ENCODE measurements at regions not wholly inside any gene's neighbourhood (a gene's known extent, or its start where the extent isn't known, plus 50 kb on each side); places are given as distances from the start of the nearest gene placed in this dataset.

GRCh38 chr9:102795532-102795931, 199.6 kb upstream of the CYLC2 start:
- TF ChIP-seq, protein P1, sequence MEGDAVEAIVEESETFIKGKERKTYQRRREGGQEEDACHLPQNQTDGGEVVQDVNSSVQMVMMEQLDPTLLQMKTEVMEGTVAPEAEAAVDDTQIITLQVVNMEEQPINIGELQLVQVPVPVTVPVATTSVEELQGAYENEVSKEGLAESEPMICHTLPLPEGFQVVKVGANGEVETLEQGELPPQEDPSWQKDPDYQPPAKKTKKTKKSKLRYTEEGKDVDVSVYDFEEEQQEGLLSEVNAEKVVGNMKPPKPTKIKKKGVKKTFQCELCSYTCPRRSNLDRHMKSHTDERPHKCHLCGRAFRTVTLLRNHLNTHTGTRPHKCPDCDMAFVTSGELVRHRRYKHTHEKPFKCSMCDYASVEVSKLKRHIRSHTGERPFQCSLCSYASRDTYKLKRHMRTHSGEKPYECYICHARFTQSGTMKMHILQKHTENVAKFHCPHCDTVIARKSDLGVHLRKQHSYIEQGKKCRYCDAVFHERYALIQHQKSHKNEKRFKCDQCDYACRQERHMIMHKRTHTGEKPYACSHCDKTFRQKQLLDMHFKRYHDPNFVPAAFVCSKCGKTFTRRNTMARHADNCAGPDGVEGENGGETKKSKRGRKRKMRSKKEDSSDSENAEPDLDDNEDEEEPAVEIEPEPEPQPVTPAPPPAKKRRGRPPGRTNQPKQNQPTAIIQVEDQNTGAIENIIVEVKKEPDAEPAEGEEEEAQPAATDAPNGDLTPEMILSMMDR (IDR thresholded peaks at IDR 0.05; ENCODE audit: control extremely low read depth in 1 of 3, insufficient read depth in 1 of 3, low read depth in 1 of 3, low read length in 3 of 3), result no peak
- TF ChIP-seq, protein P2, sequence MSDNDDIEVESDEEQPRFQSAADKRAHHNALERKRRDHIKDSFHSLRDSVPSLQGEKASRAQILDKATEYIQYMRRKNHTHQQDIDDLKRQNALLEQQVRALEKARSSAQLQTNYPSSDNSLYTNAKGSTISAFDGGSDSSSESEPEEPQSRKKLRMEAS (IDR thresholded peaks at IDR 0.05), result no peak
- TF ChIP-seq, protein P3, sequence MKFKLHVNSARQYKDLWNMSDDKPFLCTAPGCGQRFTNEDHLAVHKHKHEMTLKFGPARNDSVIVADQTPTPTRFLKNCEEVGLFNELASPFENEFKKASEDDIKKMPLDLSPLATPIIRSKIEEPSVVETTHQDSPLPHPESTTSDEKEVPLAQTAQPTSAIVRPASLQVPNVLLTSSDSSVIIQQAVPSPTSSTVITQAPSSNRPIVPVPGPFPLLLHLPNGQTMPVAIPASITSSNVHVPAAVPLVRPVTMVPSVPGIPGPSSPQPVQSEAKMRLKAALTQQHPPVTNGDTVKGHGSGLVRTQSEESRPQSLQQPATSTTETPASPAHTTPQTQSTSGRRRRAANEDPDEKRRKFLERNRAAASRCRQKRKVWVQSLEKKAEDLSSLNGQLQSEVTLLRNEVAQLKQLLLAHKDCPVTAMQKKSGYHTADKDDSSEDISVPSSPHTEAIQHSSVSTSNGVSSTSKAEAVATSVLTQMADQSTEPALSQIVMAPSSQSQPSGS (IDR thresholded peaks at IDR 0.05; ENCODE audit: low read length), result no peak
- TF ChIP-seq, protein P4, sequence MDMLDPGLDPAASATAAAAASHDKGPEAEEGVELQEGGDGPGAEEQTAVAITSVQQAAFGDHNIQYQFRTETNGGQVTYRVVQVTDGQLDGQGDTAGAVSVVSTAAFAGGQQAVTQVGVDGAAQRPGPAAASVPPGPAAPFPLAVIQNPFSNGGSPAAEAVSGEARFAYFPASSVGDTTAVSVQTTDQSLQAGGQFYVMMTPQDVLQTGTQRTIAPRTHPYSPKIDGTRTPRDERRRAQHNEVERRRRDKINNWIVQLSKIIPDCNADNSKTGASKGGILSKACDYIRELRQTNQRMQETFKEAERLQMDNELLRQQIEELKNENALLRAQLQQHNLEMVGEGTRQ (IDR thresholded peaks at IDR 0.05; ENCODE audit: low read length), result no peak
- TF ChIP-seq POLR2A (IDR thresholded peaks at IDR 0.05; ENCODE audit: control extremely low read depth in 1 of 2, low read depth in 2 of 2, low read length in 2 of 2) (no peak), ZNF274 (IDR thresholded peaks at IDR 0.05; ENCODE audit: borderline replicate concordance, extremely low read depth, low read length) (no peak), HDAC2 (IDR thresholded peaks at IDR 0.05; ENCODE audit: borderline replicate concordance in 1 of 2, low read depth in 2 of 2, low read length in 2 of 2) (no peak), YY1 (IDR thresholded peaks at IDR 0.05; ENCODE audit: low read depth, low read length) (no peak)

All from H1 (cell line).